Tibial artery (tissue), 4 donors: ENCODE measurements at regions not wholly inside any gene's neighbourhood (a gene's known extent, or its start where the extent isn't known, plus 50 kb on each side); places are given as distances from the start of the nearest gene placed in this dataset.

ENCODE experiments used
- DNase-seq, 2 donors: peaks; one replicate each; pipeline ENCODE4 v3.0.0-alpha.2; 2019
- H3K27ac ChIP-seq, 2 donors: fragments of 200-600 bp; sonication (generic) in 1 of 2; 1 replicate in 1 of 2; 2 replicates in 1 of 2; pipeline ENCODE4 v1.5.1; 2018 to 2019; ENCODE audit warnings: mild to moderate bottlenecking in 1 of 2
- H3K27me3 ChIP-seq, 2 donors: fragments of 200-600 bp; sonication (generic) in 1 of 2; one replicate each; pipeline versions ENCODE4 v1.5.1 to v1.6.0; 2016 to 2019
- H3K36me3 ChIP-seq, 3 donors: fragments of 200-600 bp; sonication (generic) in 2 of 3; one replicate each; pipeline ENCODE4 v1.5.1; 2016 to 2019; ENCODE audit warnings: mild to moderate bottlenecking in 2 of 3
- H3K4me1 ChIP-seq, 4 donors: fragments of 200-600 bp; sonication (generic) in 2 of 4; 1 replicate in 3 of 4; 2 replicates in 1 of 4; pipeline ENCODE4 v1.5.1; 2016 to 2019
- H3K4me3 ChIP-seq, 2 donors: fragments of 200-600 bp; sonication (generic) in 1 of 2; 1 replicate in 1 of 2; 2 replicates in 1 of 2; pipeline ENCODE4 v1.5.1; 2018 to 2019; ENCODE audit warnings: mild to moderate bottlenecking in 2 of 2
- H3K9me3 ChIP-seq, 3 donors: fragments of 200-600 bp; sonication (generic) in 1 of 3; one replicate each; pipeline ENCODE4 v1.5.1; 2016 to 2019
- intact Hi-C: fragments of 100-400 bp; cut with DNase I; formaldehyde crosslinking; loops from one replicate; pipeline ENCODE4 v1.15.0; 2023; ENCODE audit warnings: low total_unique reads
- TF ChIP-seq, protein P1 (sequence below), 2 experiments: fragments of 200-600 bp in 1 of 2; fragments of 450-650 bp in 1 of 2; IDR thresholded peaks; one replicate each; pipeline ENCODE4 v1.5.1; 2017 to 2019; ENCODE audit warnings: antibody characterized with exemption in 2 of 2, mild to moderate bottlenecking in 1 of 2, moderate library complexity in 1 of 2

- H3K4me3 ChIP-seq = no peak overlapping the region
- H3K36me3 ChIP-seq = no peaks in the 10 kb centered on the region
- intact Hi-C loops = no loop called here
- H3K4me1 ChIP-seq = no peaks in the 10 kb centered on the region
- TF ChIP-seq, protein P1, sequence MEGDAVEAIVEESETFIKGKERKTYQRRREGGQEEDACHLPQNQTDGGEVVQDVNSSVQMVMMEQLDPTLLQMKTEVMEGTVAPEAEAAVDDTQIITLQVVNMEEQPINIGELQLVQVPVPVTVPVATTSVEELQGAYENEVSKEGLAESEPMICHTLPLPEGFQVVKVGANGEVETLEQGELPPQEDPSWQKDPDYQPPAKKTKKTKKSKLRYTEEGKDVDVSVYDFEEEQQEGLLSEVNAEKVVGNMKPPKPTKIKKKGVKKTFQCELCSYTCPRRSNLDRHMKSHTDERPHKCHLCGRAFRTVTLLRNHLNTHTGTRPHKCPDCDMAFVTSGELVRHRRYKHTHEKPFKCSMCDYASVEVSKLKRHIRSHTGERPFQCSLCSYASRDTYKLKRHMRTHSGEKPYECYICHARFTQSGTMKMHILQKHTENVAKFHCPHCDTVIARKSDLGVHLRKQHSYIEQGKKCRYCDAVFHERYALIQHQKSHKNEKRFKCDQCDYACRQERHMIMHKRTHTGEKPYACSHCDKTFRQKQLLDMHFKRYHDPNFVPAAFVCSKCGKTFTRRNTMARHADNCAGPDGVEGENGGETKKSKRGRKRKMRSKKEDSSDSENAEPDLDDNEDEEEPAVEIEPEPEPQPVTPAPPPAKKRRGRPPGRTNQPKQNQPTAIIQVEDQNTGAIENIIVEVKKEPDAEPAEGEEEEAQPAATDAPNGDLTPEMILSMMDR (IDR thresholded peaks at IDR 0.05) = no peak
- no peak overlapping the region for H3K27ac ChIP-seq
- H3K27me3 ChIP-seq = no peaks in the 10 kb centered on the region
- peaks cover 0 to 3% (median 0%) of the 10 kb centered on the region in 3 donors for H3K9me3 ChIP-seq
- DNase-seq = no peak
These were observed 544.9 kb upstream of the DDX18 start for GRCh38 chr2:117269574-117269973.

DNA sequence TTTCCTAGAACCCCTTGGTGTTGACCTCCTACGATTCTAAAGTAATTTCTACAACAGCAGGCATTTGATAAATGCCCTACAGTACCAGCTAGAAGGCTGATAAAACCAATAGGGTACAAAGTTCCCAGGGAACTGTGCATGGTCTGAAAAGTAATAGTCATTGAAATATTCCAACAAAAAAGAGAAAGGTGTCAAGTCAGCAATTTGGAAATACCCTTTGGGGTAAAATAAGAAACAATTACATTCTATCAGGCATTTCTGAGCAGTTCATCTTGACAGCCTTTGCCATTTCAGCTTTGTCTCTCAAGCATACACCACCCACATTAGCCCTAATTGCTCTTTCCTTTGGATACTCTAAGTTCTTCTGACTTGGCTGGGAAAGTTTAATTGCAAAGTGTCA, 542.9 kb upstream of the DDX18 start:
- TF ChIP-seq, protein P1 (IDR thresholded peaks at IDR 0.05) = no peak
- no peak overlapping the region for H3K27ac ChIP-seq
- no peaks in the 10 kb centered on the region for H3K9me3 ChIP-seq
- no peaks in the 10 kb centered on the region for H3K27me3 ChIP-seq
- intact Hi-C loops = no loop called here
- no peaks in the 10 kb centered on the region for H3K4me1 ChIP-seq
- H3K4me3 ChIP-seq = no peak overlapping the region
- DNase-seq = no peak
- no peaks in the 10 kb centered on the region for H3K36me3 ChIP-seq

GRCh38 chr2:117273009-117273671, 541.4 kb upstream of the DDX18 start:
- TF ChIP-seq, protein P1 (IDR thresholded peaks at IDR 0.05) = no peak
- Histone ChIP-seq H3K36me3 (no peaks in the 10 kb centered on the region), H3K4me1 (no peaks in the 10 kb centered on the region), H3K9me3 (no peaks in the 10 kb centered on the region), H3K27ac (no peak overlapping the region), H3K4me3 (no peak overlapping the region), H3K27me3 (no peaks in the 10 kb centered on the region)
- no peak for DNase-seq
- intact Hi-C loops = no loop called here

- no peaks in the 10 kb centered on the region for H3K27me3 ChIP-seq
- intact Hi-C loops = no loop called here
- TF ChIP-seq, protein P1 (IDR thresholded peaks at IDR 0.05) = no peak
- no peaks in the 10 kb centered on the region for H3K9me3 ChIP-seq
- no peak overlapping the region for H3K4me3 ChIP-seq
- H3K36me3 ChIP-seq = no peaks in the 10 kb centered on the region
- H3K27ac ChIP-seq = no peak overlapping the region
- no peak for DNase-seq
- H3K4me1 ChIP-seq = no peaks in the 10 kb centered on the region
These were observed 521.5 kb upstream of the DDX18 start for GRCh38 chr2:117293012-117293411.

- Histone ChIP-seq H3K27me3 (no peaks in the 10 kb centered on the region), H3K9me3 (no peaks in the 10 kb centered on the region), H3K36me3 (no peaks in the 10 kb centered on the region), H3K4me1 (no peaks in the 10 kb centered on the region), H3K27ac (no peak overlapping the region), H3K4me3 (no peak overlapping the region)
- TF ChIP-seq, protein P1 (IDR thresholded peaks at IDR 0.05) = no peak
- DNase-seq = no peak
- intact Hi-C loops = no loop called here
These were observed 515.0 kb upstream of the DDX18 start for GRCh38 chr2:117299451-117299850.
